IMR-90 (cell line): ENCODE measurements at regions not wholly inside any gene's neighbourhood (a gene's known extent, or its start where the extent isn't known, plus 50 kb on each side); places are given as distances from the start of the nearest gene placed in this dataset.

ENCODE experiments used
- ATAC-seq: fragments of 200-7000 bp; cut with Tn5 transposase; 2 replicates; pipeline ENCODE4 v1.9.1; 2020; ENCODE audit warnings: low read depth, mild to moderate bottlenecking, moderate library complexity
- BruUV-seq: library from RNA; stranded (reverse); fragments of 400-500 nt; replicated peaks from 2 replicates; lab custom pipeline; 2021; lab: Mats Ljungman, UMichigan
- CTCF ChIA-PET: fragments of 300-600 bp; formaldehyde crosslinking; extraction: SDS; loops from one replicate; lab custom pipeline; 2021; ENCODE audit warnings: antibody characterized with exemption; lab: Yijun Ruan, JAX
- POLR2A ChIA-PET: fragments of 300-600 bp; sonication (Branson Sonifier 250); formaldehyde crosslinking; loops from one replicate; lab custom pipeline; 2022; ENCODE audit warnings: antibody characterized with exemption; ENCODE audit not compliant: unreplicated experiment; lab: Charles Lee
- DNase-seq: peaks from one replicate; pipeline ENCODE4 v3.0.0; 2013
- H2AFZ ChIP-seq: replicated peaks from 2 replicates; pipeline ENCODE3; 2013; ENCODE audit warnings: low read length, mild to moderate bottlenecking; ENCODE audit not compliant: poor library complexity
- H2AK5ac ChIP-seq: 2 replicates; pipeline ENCODE4 v1.6.1; 2013; ENCODE audit warnings: low read depth, low read length, inconsistent platforms
- H2AK9ac ChIP-seq: replicated peaks from 2 replicates; pipeline ENCODE3; 2013; ENCODE audit warnings: mild to moderate bottlenecking, low read depth, low read length, moderate library complexity; ENCODE audit not compliant: poor library complexity
- H2BK120ac ChIP-seq: 2 replicates; pipeline ENCODE4 v1.6.1; 2013; ENCODE audit warnings: low read depth, low read length, inconsistent platforms
- H2BK15ac ChIP-seq: 3 replicates; pipeline ENCODE4 v1.6.1; 2013; ENCODE audit warnings: low read depth, low read length, inconsistent platforms
- H2BK20ac ChIP-seq: 2 replicates; pipeline ENCODE4 v1.6.1; 2013; ENCODE audit warnings: low read depth, mild to moderate bottlenecking, inconsistent platforms, low read length, moderate library complexity
- H2BK5ac ChIP-seq: 2 replicates; pipeline ENCODE4 v1.6.1; 2013; ENCODE audit warnings: mild to moderate bottlenecking, low read depth, low read length, inconsistent platforms; ENCODE audit not compliant: poor library complexity, severe bottlenecking
- H3K14ac ChIP-seq: replicated peaks from 2 replicates; pipeline ENCODE4 v1.6.1; 2013; ENCODE audit warnings: low read depth, low read length, inconsistent platforms
- H3K18ac ChIP-seq: 2 replicates; pipeline ENCODE4 v1.6.1; 2013; ENCODE audit warnings: low read depth, low read length, control low read depth
- H3K23ac ChIP-seq: 2 replicates; pipeline ENCODE4 v1.6.1; 2013; ENCODE audit warnings: low read depth, low read length, inconsistent platforms
- H3K27ac ChIP-seq: 2 replicates; pipeline ENCODE4 v1.5.1; 2013; ENCODE audit warnings: mild to moderate bottlenecking, control low read depth, low read length; ENCODE audit not compliant: insufficient read depth
- H3K27me3 ChIP-seq: 2 replicates; pipeline ENCODE4 v1.6.1; 2013; ENCODE audit warnings: low read length; ENCODE audit not compliant: control insufficient read depth, insufficient read depth
- H3K36me3 ChIP-seq: 2 replicates; pipeline ENCODE4 v1.6.1; 2013; ENCODE audit warnings: low read length, mixed read lengths; ENCODE audit not compliant: control insufficient read depth, insufficient read depth
- H3K4ac ChIP-seq: 2 replicates; pipeline ENCODE4 v1.6.1; 2013; ENCODE audit warnings: low read depth, low read length, inconsistent platforms
- H3K4me1 ChIP-seq: 2 replicates; pipeline ENCODE4 v1.6.1; 2013; ENCODE audit warnings: low read length, mixed read lengths; ENCODE audit not compliant: control insufficient read depth, insufficient read depth
- H3K4me2 ChIP-seq: 2 replicates; pipeline ENCODE4 v1.6.1; 2013; ENCODE audit warnings: low read depth, mild to moderate bottlenecking, control low read depth, low read length, moderate library complexity
- H3K4me3 ChIP-seq: 2 replicates; pipeline ENCODE4 v1.5.1; 2013; ENCODE audit warnings: low read depth, mild to moderate bottlenecking, control low read depth, low read length, moderate library complexity; ENCODE audit not compliant: insufficient read depth
- H3K56ac ChIP-seq: 2 replicates; pipeline ENCODE4 v1.6.1; 2013; ENCODE audit warnings: low read length, inconsistent platforms; ENCODE audit not compliant: insufficient read depth; ENCODE audit errors: extremely low read depth
- H3K79me1 ChIP-seq, 2 experiments: 2 replicates each; pipeline ENCODE4 v1.6.1; 2013; ENCODE audit warnings: low read length in 2 of 2, inconsistent platforms in 1 of 2, low read depth in 1 of 2
- H3K9ac ChIP-seq: 2 replicates; pipeline ENCODE4 v1.6.1; 2013; ENCODE audit warnings: low read depth, low read length, control low read depth
- H3K9me1 ChIP-seq: 2 replicates; pipeline ENCODE4 v1.6.1; 2013; ENCODE audit warnings: low read length, inconsistent platforms; ENCODE audit not compliant: insufficient read depth
- H3K9me3 ChIP-seq: 2 replicates; pipeline ENCODE4 v1.6.1; 2013; ENCODE audit warnings: low read length; ENCODE audit not compliant: control insufficient read depth, insufficient read depth
- H4K20me1 ChIP-seq: 2 replicates; pipeline ENCODE4 v1.6.1; 2013; ENCODE audit warnings: low read length, inconsistent platforms; ENCODE audit not compliant: insufficient read depth
- H4K5ac ChIP-seq: 2 replicates; pipeline ENCODE4 v1.6.1; 2013; ENCODE audit warnings: mild to moderate bottlenecking, low read depth, low read length, control low read depth
- H4K8ac ChIP-seq, 2 experiments: 2 replicates each; pipeline ENCODE4 v1.6.1; 2013; ENCODE audit warnings: low read depth in 2 of 2, low read length in 2 of 2, control low read depth in 1 of 2, inconsistent platforms in 1 of 2
- H4K91ac ChIP-seq: 2 replicates; pipeline ENCODE4 v1.6.1; 2013; ENCODE audit warnings: low read depth, low read length, inconsistent platforms; ENCODE audit not compliant: insufficient read depth
- BHLHE40 ChIP-seq: fragments of 150-350 bp; IDR thresholded peaks from 2 replicates; pipeline ENCODE4 v1.6.1; 2016; ENCODE audit warnings: mild to moderate bottlenecking, low read depth, low read length
- MXI1 ChIP-seq: IDR thresholded peaks from 2 replicates; pipeline ENCODE4 v1.6.1; 2012; ENCODE audit warnings: low read depth, mild to moderate bottlenecking, low read length, moderate library complexity, borderline replicate concordance
- RAD21 ChIP-seq: IDR thresholded peaks from 2 replicates; pipeline ENCODE4 v1.6.1; 2012; ENCODE audit warnings: low read length, improper control_type of control experiment
- SMC3 ChIP-seq: fragments of 150-350 bp; IDR thresholded peaks from 2 replicates; pipeline ENCODE4 v1.6.1; 2016; ENCODE audit warnings: low read depth, mild to moderate bottlenecking, antibody characterized with exemption, low read length, moderate library complexity
- USF2 ChIP-seq: fragments of 150-350 bp; IDR thresholded peaks from 2 replicates; pipeline ENCODE4 v1.6.1; 2017; ENCODE audit warnings: mild to moderate bottlenecking, antibody characterized with exemption, low read length, low read depth
- WGBS, 2 experiments: methylation state at CpG; one replicate each; pipeline versions ENCODE4 v1.1.5 to v1.1.7; 2013; ENCODE audit warnings: missing lambda C conversion rate in 2 of 2; ENCODE audit not compliant: insufficient read length in 1 of 2; ENCODE audit errors: extremely low coverage in 2 of 2; 5-methylcytosine and 5-hydroxymethylcytosine counted together
- dilution Hi-C: fragments of 300-500 bp; cut with HindIII; formaldehyde crosslinking; loops from one replicate; pipeline ENCODE4 v1.14.3; 2018; ENCODE audit warnings: low sequenced_read_pairs; ENCODE audit not compliant: unreplicated experiment
- in situ Hi-C: fragments of 300-500 bp; cut with MboI; formaldehyde crosslinking; loops from 3 replicates; pipeline ENCODE4 v1.14.3; 2019; ENCODE audit warnings: low sequenced_read_pairs, inconsistent platforms, mixed read lengths
- intact Hi-C: fragments of 100-400 bp; cut with micrococcal nuclease; formaldehyde crosslinking; loops from 2 replicates; pipeline ENCODE4 v1.10.0; 2022

- dilution Hi-C loops (no loop called here), intact Hi-C loops (no loop called here), in situ Hi-C loops (no loop called here)
- Histone ChIP-seq H3K4ac (no peak overlapping the region), H3K23ac (no peak overlapping the region), H3K9me3 (no peaks in the 10 kb centered on the region), H2AK5ac (no peak overlapping the region), H3K56ac (no peak overlapping the region), H2BK5ac (no peak overlapping the region), H3K9ac (no peak overlapping the region), H3K9me1 (no peaks in the 10 kb centered on the region), H2AFZ (no peak overlapping the region), H3K79me1 (no peaks in the 10 kb centered on the region), H3K4me1 (no peaks in the 10 kb centered on the region), H3K27me3 (peaks cover 2% of the 10 kb centered on the region; the same call in 1 of the 2 replicates), H3K27ac (no peak overlapping the region), H3K14ac (no peak overlapping the region), H2AK9ac (no peak overlapping the region), H4K91ac (no peak overlapping the region), H3K18ac (no peak overlapping the region), H2BK120ac (no peak overlapping the region), H2BK15ac (no peak overlapping the region), H3K4me2 (no peak overlapping the region), H2BK20ac (no peak overlapping the region), H3K36me3 (no peaks in the 10 kb centered on the region), H4K20me1 (no peaks in the 10 kb centered on the region), H4K8ac (no peak overlapping the region), H3K4me3 (no peak overlapping the region), H4K5ac (no peak overlapping the region)
- no TSS peak for BruUV-seq
- ChIA-PET CTCF (interaction anchor here (0.7 kb wide), 1 partner anchor 19 kb away, joined by 5 read pairs; no protein-coding TSS in a partner anchor), POLR2A (interaction anchor here (0.5 kb wide), 1 partner anchor 1132 kb away, joined by 4 read pairs; no protein-coding TSS in a partner anchor)
- TF ChIP-seq SMC3 (no peak), USF2 (no peak), RAD21 (no peak), BHLHE40 (no peak), MXI1 (no peak)
- ATAC-seq (no peak), DNase-seq (no peak)
- WGBS, 2 experiments, result 80% methylated on average over 1 of the region's 7 CpGs; no CpG with 5 or more reads in 1 of the 2 experiments
These were observed 310.7 kb downstream of the PLPP3 start for GRCh38 chr1:56268519-56269140.
